GM12872 (cell line): ENCODE measurements at regions not wholly inside any gene's neighbourhood (a gene's known extent, or its start where the extent isn't known, plus 50 kb on each side); places are given as distances from the start of the nearest gene placed in this dataset.

Experiments used
- TF ChIP-seq, protein P1 (sequence below): IDR thresholded peaks from 3 replicates; pipeline ENCODE4 v1.5.1; 2011; ENCODE audit warnings: low read depth, mild to moderate bottlenecking, low read length, moderate library complexity; ENCODE audit not compliant: insufficient read depth

DNA sequence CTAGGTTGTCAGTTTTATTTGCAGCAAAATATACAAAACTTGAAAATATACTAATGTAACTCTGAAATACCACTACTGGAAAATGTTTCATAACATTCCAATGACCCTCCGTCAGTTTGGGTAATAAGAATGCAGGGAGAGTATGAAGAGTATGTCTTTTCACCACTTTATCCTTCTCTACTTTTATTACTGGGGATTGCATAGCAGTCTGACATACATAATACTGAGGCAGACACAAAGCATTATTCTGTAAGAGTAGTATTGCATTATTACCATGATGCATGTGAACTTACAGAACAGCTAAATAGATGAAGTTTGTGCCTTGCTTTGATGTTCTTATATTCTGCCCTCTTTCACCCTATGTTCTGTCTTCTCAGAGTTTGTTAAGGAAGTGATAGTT lies 151.8 kb upstream of the TPK1 start:
- TF ChIP-seq, protein P1, sequence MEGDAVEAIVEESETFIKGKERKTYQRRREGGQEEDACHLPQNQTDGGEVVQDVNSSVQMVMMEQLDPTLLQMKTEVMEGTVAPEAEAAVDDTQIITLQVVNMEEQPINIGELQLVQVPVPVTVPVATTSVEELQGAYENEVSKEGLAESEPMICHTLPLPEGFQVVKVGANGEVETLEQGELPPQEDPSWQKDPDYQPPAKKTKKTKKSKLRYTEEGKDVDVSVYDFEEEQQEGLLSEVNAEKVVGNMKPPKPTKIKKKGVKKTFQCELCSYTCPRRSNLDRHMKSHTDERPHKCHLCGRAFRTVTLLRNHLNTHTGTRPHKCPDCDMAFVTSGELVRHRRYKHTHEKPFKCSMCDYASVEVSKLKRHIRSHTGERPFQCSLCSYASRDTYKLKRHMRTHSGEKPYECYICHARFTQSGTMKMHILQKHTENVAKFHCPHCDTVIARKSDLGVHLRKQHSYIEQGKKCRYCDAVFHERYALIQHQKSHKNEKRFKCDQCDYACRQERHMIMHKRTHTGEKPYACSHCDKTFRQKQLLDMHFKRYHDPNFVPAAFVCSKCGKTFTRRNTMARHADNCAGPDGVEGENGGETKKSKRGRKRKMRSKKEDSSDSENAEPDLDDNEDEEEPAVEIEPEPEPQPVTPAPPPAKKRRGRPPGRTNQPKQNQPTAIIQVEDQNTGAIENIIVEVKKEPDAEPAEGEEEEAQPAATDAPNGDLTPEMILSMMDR = no peak

GRCh38 chr7:144982133-144982532 lies 146.3 kb upstream of the TPK1 start:
- TF ChIP-seq, protein P1 = no peak

- TF ChIP-seq, protein P1 = no peak
Measured at GRCh38 chr7:144975882-144976281, 140.0 kb upstream of the TPK1 start.

DNA sequence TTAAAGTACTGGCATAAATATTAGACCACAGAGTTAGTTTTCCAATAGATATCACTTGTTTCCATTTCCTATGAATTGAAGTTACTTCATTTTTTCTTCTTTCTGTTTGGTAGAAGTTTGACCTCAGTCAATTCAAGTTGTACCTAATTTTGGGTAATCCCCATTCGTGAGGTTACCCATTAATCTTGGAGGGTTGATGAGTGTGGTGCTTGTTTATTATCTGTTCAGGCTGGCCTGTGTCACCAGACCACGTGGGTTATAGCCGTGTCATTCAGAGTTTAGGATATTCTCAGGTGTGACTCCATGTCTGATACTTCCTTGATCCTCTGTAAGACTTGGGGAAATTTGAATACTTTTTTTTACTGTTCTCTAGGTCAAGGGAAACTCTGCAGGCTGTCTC lies 133.9 kb upstream of the TPK1 start:
- TF ChIP-seq, protein P1 = no peak

DNA sequence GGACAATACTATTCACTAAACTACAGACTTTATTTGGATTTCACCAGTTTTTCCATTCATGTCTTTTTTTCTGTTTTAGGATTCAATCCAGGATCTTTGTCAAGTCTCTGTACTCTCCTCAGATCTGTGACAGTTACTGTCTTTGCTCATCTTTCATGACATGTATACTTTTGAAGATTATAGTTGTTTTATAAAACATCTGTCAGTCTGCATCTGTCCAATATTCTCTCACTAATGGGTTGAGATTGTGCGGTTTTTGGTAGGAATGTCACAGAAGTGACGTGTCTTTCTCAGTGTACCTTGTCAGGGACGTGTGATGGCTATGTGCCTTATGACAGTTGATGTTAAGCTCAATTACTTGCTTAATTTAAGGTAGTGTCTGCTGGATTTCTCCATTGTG lies 124.9 kb upstream of the TPK1 start:
- TF ChIP-seq, protein P1 = no peak

DNA sequence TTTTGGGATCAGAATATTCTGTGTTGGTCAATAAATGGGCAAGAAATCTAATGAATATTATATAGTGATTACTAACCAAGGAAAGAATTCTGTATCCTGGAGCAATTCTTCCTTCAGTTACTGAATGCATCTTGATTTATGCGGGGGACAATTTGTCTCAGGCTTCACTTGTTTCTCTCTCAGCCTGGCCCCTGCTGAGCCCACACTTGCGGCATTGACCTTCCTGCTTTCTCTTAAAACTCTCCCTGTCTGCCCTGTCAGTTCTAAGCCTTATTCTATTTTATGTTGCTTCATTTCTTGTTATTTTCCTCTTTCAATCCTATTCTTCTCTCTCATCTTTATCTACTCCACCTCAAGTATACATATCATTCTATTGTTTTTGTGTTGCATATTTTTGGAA lies 122.1 kb upstream of the TPK1 start:
- TF ChIP-seq, protein P1 = no peak

GRCh38 chr7:144955422-144955821 lies 119.6 kb upstream of the TPK1 start:
- TF ChIP-seq, protein P1 = no peak

DNA sequence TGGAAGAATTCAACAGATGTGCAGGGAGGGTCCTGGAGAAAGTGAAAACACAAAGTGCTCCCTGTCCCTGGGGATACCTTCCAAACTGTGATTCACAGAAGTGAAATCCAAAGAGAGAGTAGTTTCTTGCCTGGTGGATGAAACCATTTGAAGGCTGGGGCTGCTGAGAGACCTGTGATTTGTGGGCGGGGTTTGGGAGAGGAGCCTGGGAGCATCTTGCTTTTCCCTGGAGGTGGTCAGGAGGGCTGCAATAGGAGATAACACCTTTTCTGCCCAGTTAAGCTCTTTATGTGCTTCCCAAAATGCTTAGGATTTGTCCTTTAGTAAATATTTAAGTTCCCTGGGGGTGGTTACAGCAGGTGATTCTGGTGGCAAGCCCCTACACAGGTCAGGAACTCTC lies 105.3 kb upstream of the TPK1 start:
- TF ChIP-seq, protein P1 = no peak
